ENCODE measurements at regions not wholly inside any gene's neighbourhood (a gene's known extent, or its start where the extent isn't known, plus 50 kb on each side); places are given as distances from the start of the nearest gene placed in this dataset.

DNA sequence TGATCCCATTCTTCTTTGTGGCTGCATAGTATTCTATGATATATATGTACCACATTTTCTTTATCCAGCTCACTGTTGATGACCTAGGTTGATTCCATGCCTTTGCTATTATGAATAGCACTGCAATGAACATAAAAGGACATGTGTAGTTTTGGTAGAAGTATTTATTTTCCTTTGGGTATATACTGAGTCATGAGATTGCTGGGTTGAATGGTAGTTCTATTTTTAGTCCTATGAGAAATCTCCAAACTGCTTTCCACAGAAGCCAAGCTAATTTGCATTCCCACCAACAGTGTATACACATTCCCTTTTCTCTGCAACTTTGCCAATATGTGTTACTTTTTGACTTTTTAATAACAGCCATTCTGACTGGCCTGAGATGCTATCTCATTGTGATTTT lies 278.3 kb downstream of the PCDH18 start:
- TF ChIP-seq, protein P1, sequence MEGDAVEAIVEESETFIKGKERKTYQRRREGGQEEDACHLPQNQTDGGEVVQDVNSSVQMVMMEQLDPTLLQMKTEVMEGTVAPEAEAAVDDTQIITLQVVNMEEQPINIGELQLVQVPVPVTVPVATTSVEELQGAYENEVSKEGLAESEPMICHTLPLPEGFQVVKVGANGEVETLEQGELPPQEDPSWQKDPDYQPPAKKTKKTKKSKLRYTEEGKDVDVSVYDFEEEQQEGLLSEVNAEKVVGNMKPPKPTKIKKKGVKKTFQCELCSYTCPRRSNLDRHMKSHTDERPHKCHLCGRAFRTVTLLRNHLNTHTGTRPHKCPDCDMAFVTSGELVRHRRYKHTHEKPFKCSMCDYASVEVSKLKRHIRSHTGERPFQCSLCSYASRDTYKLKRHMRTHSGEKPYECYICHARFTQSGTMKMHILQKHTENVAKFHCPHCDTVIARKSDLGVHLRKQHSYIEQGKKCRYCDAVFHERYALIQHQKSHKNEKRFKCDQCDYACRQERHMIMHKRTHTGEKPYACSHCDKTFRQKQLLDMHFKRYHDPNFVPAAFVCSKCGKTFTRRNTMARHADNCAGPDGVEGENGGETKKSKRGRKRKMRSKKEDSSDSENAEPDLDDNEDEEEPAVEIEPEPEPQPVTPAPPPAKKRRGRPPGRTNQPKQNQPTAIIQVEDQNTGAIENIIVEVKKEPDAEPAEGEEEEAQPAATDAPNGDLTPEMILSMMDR (IDR thresholded peaks at IDR 0.05): no peak
- TF ChIP-seq, protein P2, sequence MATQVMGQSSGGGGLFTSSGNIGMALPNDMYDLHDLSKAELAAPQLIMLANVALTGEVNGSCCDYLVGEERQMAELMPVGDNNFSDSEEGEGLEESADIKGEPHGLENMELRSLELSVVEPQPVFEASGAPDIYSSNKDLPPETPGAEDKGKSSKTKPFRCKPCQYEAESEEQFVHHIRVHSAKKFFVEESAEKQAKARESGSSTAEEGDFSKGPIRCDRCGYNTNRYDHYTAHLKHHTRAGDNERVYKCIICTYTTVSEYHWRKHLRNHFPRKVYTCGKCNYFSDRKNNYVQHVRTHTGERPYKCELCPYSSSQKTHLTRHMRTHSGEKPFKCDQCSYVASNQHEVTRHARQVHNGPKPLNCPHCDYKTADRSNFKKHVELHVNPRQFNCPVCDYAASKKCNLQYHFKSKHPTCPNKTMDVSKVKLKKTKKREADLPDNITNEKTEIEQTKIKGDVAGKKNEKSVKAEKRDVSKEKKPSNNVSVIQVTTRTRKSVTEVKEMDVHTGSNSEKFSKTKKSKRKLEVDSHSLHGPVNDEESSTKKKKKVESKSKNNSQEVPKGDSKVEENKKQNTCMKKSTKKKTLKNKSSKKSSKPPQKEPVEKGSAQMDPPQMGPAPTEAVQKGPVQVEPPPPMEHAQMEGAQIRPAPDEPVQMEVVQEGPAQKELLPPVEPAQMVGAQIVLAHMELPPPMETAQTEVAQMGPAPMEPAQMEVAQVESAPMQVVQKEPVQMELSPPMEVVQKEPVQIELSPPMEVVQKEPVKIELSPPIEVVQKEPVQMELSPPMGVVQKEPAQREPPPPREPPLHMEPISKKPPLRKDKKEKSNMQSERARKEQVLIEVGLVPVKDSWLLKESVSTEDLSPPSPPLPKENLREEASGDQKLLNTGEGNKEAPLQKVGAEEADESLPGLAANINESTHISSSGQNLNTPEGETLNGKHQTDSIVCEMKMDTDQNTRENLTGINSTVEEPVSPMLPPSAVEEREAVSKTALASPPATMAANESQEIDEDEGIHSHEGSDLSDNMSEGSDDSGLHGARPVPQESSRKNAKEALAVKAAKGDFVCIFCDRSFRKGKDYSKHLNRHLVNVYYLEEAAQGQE (IDR thresholded peaks at IDR 0.05; ENCODE audit: insufficient read depth in 1 of 2, low read depth in 2 of 2, low read length in 1 of 2): no peak
- no peak for TF ChIP-seq TCF7L2 (IDR thresholded peaks at IDR 0.05; ENCODE audit: low read depth, low read length)

Data from Panc1 (cell line).